ENCODE measurements at regions not wholly inside any gene's neighbourhood (a gene's known extent, or its start where the extent isn't known, plus 50 kb on each side); places are given as distances from the start of the nearest gene placed in this dataset.

DNA sequence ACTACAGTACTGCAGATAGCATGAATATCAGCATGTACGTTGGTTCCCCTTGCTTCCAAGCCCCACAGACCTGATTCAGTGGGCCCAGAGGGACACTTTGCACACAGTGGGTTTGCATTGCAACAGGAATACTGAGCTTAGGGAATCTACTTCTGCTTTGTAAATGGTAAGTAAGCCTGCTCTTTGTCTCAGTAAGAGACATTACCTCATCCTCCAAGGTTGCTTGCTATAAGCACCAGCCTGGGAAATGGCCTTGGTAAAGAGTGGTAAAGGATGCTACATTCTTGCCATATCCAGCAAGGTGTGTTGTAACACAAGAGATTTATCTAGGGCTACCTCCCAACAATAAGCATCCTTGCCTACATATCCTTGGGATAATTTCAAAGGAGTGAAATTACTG lies 730.5 kb downstream of the INHBA start:
- Histone ChIP-seq H3K9me3 (no peaks in the 10 kb centered on the region), H3K4me3 (no peak overlapping the region), H3K27ac (no peak overlapping the region), H3K36me3 (no peaks in the 10 kb centered on the region), H3K4me1 (no peaks in the 10 kb centered on the region), H3K27me3 (no peaks in the 10 kb centered on the region)
- TF ChIP-seq POLR2A (IDR thresholded peaks at IDR 0.05): no peak
- TF ChIP-seq, protein P1, sequence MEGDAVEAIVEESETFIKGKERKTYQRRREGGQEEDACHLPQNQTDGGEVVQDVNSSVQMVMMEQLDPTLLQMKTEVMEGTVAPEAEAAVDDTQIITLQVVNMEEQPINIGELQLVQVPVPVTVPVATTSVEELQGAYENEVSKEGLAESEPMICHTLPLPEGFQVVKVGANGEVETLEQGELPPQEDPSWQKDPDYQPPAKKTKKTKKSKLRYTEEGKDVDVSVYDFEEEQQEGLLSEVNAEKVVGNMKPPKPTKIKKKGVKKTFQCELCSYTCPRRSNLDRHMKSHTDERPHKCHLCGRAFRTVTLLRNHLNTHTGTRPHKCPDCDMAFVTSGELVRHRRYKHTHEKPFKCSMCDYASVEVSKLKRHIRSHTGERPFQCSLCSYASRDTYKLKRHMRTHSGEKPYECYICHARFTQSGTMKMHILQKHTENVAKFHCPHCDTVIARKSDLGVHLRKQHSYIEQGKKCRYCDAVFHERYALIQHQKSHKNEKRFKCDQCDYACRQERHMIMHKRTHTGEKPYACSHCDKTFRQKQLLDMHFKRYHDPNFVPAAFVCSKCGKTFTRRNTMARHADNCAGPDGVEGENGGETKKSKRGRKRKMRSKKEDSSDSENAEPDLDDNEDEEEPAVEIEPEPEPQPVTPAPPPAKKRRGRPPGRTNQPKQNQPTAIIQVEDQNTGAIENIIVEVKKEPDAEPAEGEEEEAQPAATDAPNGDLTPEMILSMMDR (IDR thresholded peaks at IDR 0.05): no peak
- DNase-seq: no peak
- intact Hi-C loops (cut with DNase I; ENCODE audit: low total_unique reads): no loop called here

GRCh38 chr7:40969641-40970040 lies 733.2 kb downstream of the INHBA start:
- no peaks in the 10 kb centered on the region for H3K9me3 ChIP-seq
- TF ChIP-seq POLR2A (IDR thresholded peaks at IDR 0.05): no peak
- TF ChIP-seq, protein P1 (IDR thresholded peaks at IDR 0.05): no peak
- no peaks in the 10 kb centered on the region for H3K4me1 ChIP-seq
- no peaks in the 10 kb centered on the region for H3K27me3 ChIP-seq
- no peak for DNase-seq
- no peaks in the 10 kb centered on the region for H3K36me3 ChIP-seq
- intact Hi-C loops (cut with DNase I; ENCODE audit: low total_unique reads): no loop called here
- H3K27ac ChIP-seq: peak overlapping the region in 1 of 2 donors; percentile 27
- H3K4me3 ChIP-seq: no peak overlapping the region

DNA sequence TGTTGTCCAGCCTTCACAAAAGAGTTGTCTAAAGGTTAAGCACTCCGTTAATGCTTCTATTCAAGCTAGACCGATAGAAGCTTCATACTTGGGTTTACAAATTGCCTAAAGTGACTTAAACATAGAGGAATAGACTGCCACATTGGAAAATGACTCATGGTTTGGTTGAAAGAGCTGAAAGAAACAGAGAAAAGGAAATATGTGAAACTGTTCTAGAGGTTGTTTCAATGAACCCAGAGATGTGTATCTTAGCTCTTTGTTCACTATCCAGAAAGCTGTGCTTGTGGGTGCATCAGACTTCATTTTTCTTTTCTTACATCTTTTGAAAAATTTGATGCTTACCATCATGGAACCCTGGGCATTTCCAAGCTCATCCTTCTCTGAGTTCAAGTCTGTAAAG lies 736.2 kb downstream of the INHBA start:
- intact Hi-C loops (cut with DNase I; ENCODE audit: low total_unique reads): no loop called here
- no peak for DNase-seq
- no peak overlapping the region for H3K27ac ChIP-seq
- TF ChIP-seq POLR2A (IDR thresholded peaks at IDR 0.05): no peak
- TF ChIP-seq, protein P1 (IDR thresholded peaks at IDR 0.05): no peak
- H3K4me1 ChIP-seq: no peaks in the 10 kb centered on the region
- H3K36me3 ChIP-seq: no peaks in the 10 kb centered on the region
- H3K4me3 ChIP-seq: no peak overlapping the region
- H3K27me3 ChIP-seq: no peaks in the 10 kb centered on the region
- H3K9me3 ChIP-seq: no peaks in the 10 kb centered on the region

- Histone ChIP-seq H3K27ac (no peak overlapping the region), H3K4me1 (no peaks in the 10 kb centered on the region), H3K27me3 (no peaks in the 10 kb centered on the region), H3K4me3 (no peak overlapping the region), H3K36me3 (no peaks in the 10 kb centered on the region), H3K9me3 (no peaks in the 10 kb centered on the region)
- TF ChIP-seq, protein P1 (IDR thresholded peaks at IDR 0.05): no peak
- intact Hi-C loops (cut with DNase I; ENCODE audit: low total_unique reads): no loop called here
- DNase-seq: no peak
These were observed 737.1 kb downstream of the INHBA start for GRCh38 chr7:40965774-40966173.

GRCh38 chr7:40965016-40965415 lies 737.9 kb downstream of the INHBA start:
- Histone ChIP-seq H3K36me3 (no peaks in the 10 kb centered on the region), H3K4me3 (no peak overlapping the region), H3K9me3 (no peaks in the 10 kb centered on the region), H3K27me3 (no peaks in the 10 kb centered on the region), H3K4me1 (no peaks in the 10 kb centered on the region), H3K27ac (no peak overlapping the region)
- intact Hi-C loops (cut with DNase I; ENCODE audit: low total_unique reads): no loop called here
- TF ChIP-seq, protein P1 (IDR thresholded peaks at IDR 0.05): no peak
- TF ChIP-seq POLR2A (IDR thresholded peaks at IDR 0.05): no peak
- DNase-seq: no peak
